Activated naive CD4-positive, alpha-beta T cell treated with anti-CD3 and anti-CD28 coated beads, Interleukin-2, amount 50 U/mL, for 72 hours (primary cell): ENCODE measurements at regions not wholly inside any gene's neighbourhood (a gene's known extent, or its start where the extent isn't known, plus 50 kb on each side); places are given as distances from the start of the nearest gene placed in this dataset.

Experiments
- ATAC-seq, 2 donors: fragments of 150-1000 bp; cut with Tn5 transposase; 2 replicates each; pipeline ENCODE4 v1.10.0; 2021; ENCODE audit warnings: mild to moderate bottlenecking in 2 of 2, moderate library complexity in 2 of 2
- DNase-seq, 2 donors: peaks; one replicate each; pipeline ENCODE4 v3.0.0; 2021 to 2022; ENCODE audit warnings: low spot score in 2 of 2
- H3K27ac Mint-ChIP-seq, 2 donors: one replicate each; pipeline ENCODE4 v1.8.0; 2022; ENCODE audit warnings: mild to moderate bottlenecking in 2 of 2, mixed read lengths in 2 of 2
- H3K36me3 Mint-ChIP-seq, 2 donors: one replicate each; pipeline ENCODE4 v1.8.0; 2022; ENCODE audit warnings: mixed read lengths in 2 of 2
- H3K9me3 Mint-ChIP-seq, 2 donors: one replicate each; pipeline ENCODE4 v1.8.0; 2022; ENCODE audit warnings: mixed read lengths in 2 of 2

DNA sequence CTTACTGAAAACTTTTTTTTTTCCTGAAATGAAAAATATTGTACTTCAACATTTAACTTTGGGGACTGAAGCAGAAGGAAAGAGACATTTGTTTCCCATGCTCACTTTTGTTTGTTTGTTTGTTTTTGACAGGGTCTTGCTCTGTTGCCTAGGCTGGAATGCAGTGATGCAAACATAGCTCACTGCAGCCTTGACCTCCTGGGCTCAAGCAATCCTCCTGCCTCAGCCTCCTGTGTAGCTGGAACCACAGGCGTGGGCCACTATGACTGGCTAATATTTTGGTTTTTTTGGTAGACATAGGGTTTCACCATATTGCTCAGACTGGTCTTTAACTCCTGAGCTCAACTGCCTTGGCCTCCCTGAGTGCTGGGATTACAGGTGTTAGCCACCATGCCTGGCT, 70.9 kb upstream of the SPTBN1 start:
- Mint-ChIP-seq H3K9me3 (no peaks in the 10 kb centered on the region), H3K36me3 (no peaks in the 10 kb centered on the region), H3K27ac (no peak overlapping the region)
- ATAC-seq, result no peak
- DNase-seq, result no peak

DNA sequence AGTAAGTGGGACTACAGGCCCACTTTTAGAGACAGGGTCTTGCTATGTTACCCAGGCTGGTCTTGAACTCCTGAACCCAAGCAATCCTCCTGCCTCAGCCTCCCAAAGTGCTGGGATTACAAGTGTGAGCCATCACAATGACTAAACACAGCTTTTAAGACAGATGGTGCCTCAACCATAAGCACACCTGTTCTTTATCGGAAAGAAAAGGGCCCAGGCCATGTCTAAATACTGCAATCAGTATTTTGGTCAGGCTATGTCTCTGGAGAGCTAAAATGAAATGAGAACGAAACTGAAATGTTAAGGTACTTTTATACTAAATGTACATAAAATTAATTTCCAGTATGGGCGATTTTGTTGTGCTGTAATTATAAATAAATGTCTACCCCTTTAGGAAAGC, 69.5 kb upstream of the SPTBN1 start:
- H3K9me3 Mint-ChIP-seq, result no peaks in the 10 kb centered on the region
- H3K27ac Mint-ChIP-seq, result no peak overlapping the region
- ATAC-seq (no peak), DNase-seq (no peak)
- H3K36me3 Mint-ChIP-seq, result no peaks in the 10 kb centered on the region

GRCh38 chr2:54387059-54387991, 68.8 kb upstream of the SPTBN1 start:
- no peak for ATAC-seq
- H3K9me3 Mint-ChIP-seq, result no peaks in the 10 kb centered on the region
- H3K36me3 Mint-ChIP-seq, result no peaks in the 10 kb centered on the region
- no peak for DNase-seq
- no peak overlapping the region for H3K27ac Mint-ChIP-seq

- Mint-ChIP-seq H3K27ac (no peak overlapping the region), H3K9me3 (no peaks in the 10 kb centered on the region), H3K36me3 (no peaks in the 10 kb centered on the region)
- no peak for ATAC-seq
- DNase-seq, result no peak
Measured at GRCh38 chr2:54388076-54388475, 68.1 kb upstream of the SPTBN1 start.

DNA sequence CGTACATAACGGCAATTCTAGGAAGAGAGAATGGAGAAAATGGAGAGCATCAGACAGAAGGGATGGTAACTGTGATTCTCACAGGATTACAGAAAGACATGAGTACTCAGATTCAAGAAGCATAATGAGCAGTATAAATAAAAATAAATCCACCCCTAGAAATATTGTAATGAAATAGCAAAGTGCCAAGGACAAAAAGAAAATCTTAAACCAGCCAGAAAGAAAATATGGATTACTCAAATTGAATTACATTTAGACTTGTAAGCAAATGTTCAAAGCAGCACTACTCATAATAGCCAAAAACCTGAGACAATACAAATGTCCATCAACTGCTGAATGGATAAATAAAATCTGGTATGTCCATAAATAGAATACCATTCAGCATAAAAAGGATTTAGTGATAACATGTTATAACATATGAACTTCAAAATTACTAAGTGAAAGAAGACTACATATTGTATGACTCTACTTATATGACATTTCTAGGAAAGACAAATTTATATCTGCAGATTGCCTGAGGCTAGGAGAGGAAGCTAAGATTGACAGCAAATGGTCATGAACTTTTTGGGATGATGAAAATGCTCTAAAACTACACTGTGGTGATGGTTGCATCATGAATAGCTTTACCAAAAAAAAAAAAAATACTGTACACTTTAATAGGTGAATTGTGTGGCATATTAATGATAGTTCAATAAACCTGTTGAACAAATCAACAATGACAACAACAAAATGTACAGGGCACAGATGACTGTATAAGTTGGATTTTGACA, 63.4 kb upstream of the SPTBN1 start:
- Mint-ChIP-seq H3K27ac (no peak overlapping the region), H3K36me3 (no peaks in the 10 kb centered on the region), H3K9me3 (no peaks in the 10 kb centered on the region)
- ATAC-seq, result no peak
- DNase-seq, result no peak

GRCh38 chr2:54394392-54394791, 61.7 kb upstream of the SPTBN1 start:
- Mint-ChIP-seq H3K27ac (peak overlapping the region; percentile 58 to 79), H3K9me3 (no peaks in the 10 kb centered on the region), H3K36me3 (no peaks in the 10 kb centered on the region)
- DNase-seq (no peak), ATAC-seq (peak; percentile 22 to 34)

DNA sequence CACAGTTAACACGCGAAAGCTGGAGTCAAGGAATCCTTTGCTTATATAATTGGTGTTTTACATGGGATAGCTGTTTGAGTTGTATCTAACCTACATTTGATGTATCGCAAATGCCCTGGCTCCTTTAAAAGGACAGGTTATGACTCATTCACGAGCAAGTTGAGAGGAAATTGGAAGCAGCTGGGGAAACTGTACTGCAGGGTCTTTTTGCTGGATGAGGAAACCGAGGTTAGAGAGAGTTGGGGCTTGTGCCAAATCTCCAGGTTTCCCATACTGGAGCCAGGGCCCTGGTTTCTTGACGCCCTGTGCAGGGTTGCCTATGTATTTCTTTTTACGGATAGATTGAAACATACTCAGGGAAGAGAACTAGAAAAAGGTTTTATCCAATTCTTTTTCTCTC, 60.0 kb upstream of the SPTBN1 start:
- H3K27ac Mint-ChIP-seq, result no peak overlapping the region
- H3K9me3 Mint-ChIP-seq, result no peaks in the 10 kb centered on the region
- no peak for ATAC-seq
- DNase-seq, result no peak
- no peaks in the 10 kb centered on the region for H3K36me3 Mint-ChIP-seq

- Mint-ChIP-seq H3K36me3 (no peaks in the 10 kb centered on the region), H3K27ac (no peak overlapping the region)
Measured at GRCh38 chr2:54396798-54397197, 59.3 kb upstream of the SPTBN1 start.

DNA sequence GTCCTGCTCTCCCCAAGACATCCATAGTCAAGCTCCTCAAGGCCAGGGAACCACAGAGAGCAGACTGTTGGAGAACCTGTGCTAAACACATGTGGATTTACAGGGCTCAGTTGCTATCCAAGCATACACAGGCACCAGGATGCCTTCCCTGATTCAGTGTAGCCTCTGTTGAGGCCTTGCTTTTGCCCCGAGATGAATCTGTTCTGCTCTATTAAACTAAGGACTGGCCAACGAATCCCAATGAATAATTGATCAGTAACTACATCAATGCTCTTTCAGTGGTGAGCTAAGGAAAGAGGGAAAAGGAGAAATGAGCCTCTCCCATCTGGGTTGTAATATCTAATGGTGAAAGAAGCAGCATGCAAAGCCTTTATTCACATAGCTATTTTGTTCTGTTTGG, 58.7 kb upstream of the SPTBN1 start:
- no peak for ATAC-seq
- H3K9me3 Mint-ChIP-seq, result no peaks in the 10 kb centered on the region
- no peak overlapping the region for H3K27ac Mint-ChIP-seq
- no peaks in the 10 kb centered on the region for H3K36me3 Mint-ChIP-seq
- no peak for DNase-seq

More at GRCh38 chr2:54396798-54397197, 59.3 kb upstream of the SPTBN1 start:
- DNase-seq (no peak), ATAC-seq (no peak)
- H3K9me3 Mint-ChIP-seq, result no peaks in the 10 kb centered on the region

DNA sequence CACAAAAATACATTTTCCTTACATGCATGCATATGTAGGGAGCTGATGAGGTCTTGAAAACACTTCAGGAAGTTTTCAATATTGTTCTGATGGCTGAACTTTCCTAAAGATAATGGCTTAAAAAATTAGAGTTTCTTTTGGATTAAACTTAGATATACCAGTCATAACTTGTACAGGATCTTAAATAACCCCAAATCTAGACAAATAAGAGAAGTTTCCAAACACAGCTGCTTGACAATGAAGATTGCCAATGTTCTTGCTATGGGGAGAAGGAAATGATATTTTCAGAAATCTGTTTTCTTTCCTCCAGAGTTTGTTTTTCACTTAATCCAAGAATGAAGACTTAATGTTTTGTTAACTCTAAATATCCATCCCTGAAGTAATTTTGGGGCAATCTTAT, 54.6 kb upstream of the SPTBN1 start:
- Mint-ChIP-seq H3K9me3 (no peaks in the 10 kb centered on the region), H3K27ac (no peak overlapping the region), H3K36me3 (no peaks in the 10 kb centered on the region)
- no peak for DNase-seq
- ATAC-seq, result no peak

DNA sequence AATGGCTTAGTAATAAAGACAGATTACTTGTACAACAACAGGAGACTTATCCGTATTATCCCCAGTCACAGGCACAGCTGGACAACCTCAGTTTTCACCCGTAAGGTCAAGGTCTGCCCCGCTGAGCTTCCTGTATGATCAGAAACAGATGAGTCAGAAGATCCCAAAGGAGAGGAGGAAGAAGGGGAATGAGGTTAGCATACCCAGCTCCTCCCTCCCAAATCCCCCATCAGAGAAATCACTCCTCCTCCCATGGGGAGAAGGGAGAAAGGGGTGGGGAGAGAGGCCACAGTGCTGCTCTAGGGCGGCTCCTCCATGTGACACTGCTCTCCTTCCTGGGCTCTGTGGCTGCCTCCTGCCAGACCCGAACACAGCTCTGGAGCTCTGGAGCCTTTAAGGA, 53.8 kb upstream of the SPTBN1 start:
- DNase-seq (no peak), ATAC-seq (no peak)
- Mint-ChIP-seq H3K27ac (no peak overlapping the region), H3K9me3 (no peaks in the 10 kb centered on the region), H3K36me3 (no peaks in the 10 kb centered on the region)

DNA sequence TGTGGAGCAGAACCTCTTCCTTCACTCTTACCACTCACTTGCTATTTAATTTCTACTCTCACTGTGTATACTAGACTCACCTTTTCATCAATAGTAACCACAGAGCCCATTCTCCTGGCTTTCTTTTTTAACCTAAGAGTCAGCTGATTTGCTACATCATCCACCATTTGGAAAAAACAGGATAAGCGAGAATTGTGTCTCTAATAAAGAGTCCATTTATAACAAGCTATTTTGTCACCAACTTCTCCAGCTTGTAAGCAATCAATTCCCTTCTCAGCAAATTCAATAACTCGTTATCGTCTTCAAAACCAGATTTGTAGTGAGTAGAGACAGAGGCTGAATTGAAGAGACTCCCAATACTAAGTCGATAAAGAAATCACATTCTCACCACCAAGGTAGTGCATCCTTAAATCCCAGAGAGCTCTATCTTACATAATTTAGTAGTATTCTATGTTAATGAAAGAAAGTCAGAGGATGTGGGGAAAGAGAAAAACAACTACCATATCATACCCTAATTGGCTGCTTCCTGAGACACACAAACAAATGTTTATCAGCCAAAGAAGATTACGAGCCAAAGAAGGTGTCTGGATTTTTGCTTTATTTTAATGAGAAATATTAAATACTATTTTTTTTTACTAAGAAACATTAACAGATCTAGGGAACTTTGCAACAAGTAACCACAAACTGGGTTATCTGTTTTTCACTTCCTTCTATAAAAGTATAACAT, 52.5 kb upstream of the SPTBN1 start:
- H3K27ac Mint-ChIP-seq, result no peak overlapping the region
- H3K9me3 Mint-ChIP-seq, result no peaks in the 10 kb centered on the region
- DNase-seq (no peak), ATAC-seq (no peak)
- no peaks in the 10 kb centered on the region for H3K36me3 Mint-ChIP-seq

DNA sequence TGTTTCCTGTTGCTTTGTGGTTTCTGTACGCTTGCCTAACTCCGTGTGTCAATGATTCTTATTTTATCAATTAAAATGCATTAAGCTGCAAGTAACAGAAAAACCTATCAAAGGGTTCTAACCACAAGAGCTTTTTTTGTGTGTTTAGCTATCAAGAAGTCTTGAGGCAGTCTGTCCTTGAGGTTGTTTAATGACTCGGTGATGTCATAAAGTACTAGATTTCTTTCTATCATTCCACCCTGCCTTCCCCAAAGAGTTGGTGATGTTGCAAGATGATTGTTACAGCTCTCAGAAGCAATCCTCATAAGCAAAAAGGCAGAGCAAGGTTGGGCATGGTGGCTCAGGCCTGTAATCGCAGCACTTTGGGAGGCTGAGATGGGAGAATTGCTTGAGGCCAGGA, 51.9 kb upstream of the SPTBN1 start:
- no peak overlapping the region for H3K27ac Mint-ChIP-seq
- H3K9me3 Mint-ChIP-seq, result no peaks in the 10 kb centered on the region
- H3K36me3 Mint-ChIP-seq, result no peaks in the 10 kb centered on the region
- DNase-seq (no peak), ATAC-seq (no peak)

GRCh38 chr2:54406031-54406430, 50.1 kb upstream of the SPTBN1 start:
- ATAC-seq, result no peak
- Mint-ChIP-seq H3K36me3 (no peaks in the 10 kb centered on the region), H3K27ac (no peak overlapping the region), H3K9me3 (no peaks in the 10 kb centered on the region)
- no peak for DNase-seq
